ENCODE measurements at regions not wholly inside any gene's neighbourhood (a gene's known extent, or its start where the extent isn't known, plus 50 kb on each side); places are given as distances from the start of the nearest gene placed in this dataset.

- TF ChIP-seq ELF1 (IDR thresholded peaks at IDR 0.05; ENCODE audit: borderline replicate concordance, low read depth) = no peak
- TF ChIP-seq POLR2A (IDR thresholded peaks at IDR 0.05; ENCODE audit: borderline replicate concordance, extremely low read depth, insufficient read depth, insufficient read length) = no peak
Observed at GRCh38 chr2:20139407-20140172, 85.3 kb downstream of the SDC1 start (continued).

GRCh38 chr2:20138696-20139095 lies 86.2 kb downstream of the SDC1 start:
- Histone ChIP-seq H3K9ac (ENCODE audit: low read length) (no peak overlapping the region), H4K20me1 (ENCODE audit: insufficient read depth) (no peaks in the 10 kb centered on the region), H3K4me3 (replicated peaks in 1 of 2; ENCODE audit: low read depth in 1 of 2, low read length in 2 of 2) (no peak overlapping the region), H3K79me2 (ENCODE audit: insufficient read depth, low read length) (no peaks in the 10 kb centered on the region), H3K27me3 (ENCODE audit: insufficient read depth, low read length) (no peaks in the 10 kb centered on the region), H2AFZ (ENCODE audit: low read depth, low read length, poor library complexity, severe bottlenecking) (no peak overlapping the region), H3K27ac (ENCODE audit: low read depth, low read length) (no peak overlapping the region), H3K4me1 (ENCODE audit: control insufficient read depth in 1 of 2, insufficient read depth in 2 of 2, low read length in 2 of 2) (peaks cover 0 to 29% of the 10 kb centered on the region in 2 experiments; a peak in 3 of 4 replicates), H3K36me3 (ENCODE audit: control insufficient read depth in 1 of 2, insufficient read depth in 2 of 2, low read length in 2 of 2) (no peaks in the 10 kb centered on the region), H3K4me2 (ENCODE audit: low read length) (no peak overlapping the region), H3K9me2 (ENCODE audit: insufficient read depth) (no peaks in the 10 kb centered on the region), H3K9me3 (ENCODE audit: control insufficient read depth in 1 of 2, insufficient read depth in 1 of 2, low read depth in 1 of 2, low read length in 2 of 2) (no peaks in the 10 kb centered on the region)
- no peak for TF ChIP-seq ZBTB33 (IDR thresholded peaks at IDR 0.05; ENCODE audit: extremely low read depth, insufficient replicate concordance, low read length)
- TF ChIP-seq EZH2 (IDR thresholded peaks at IDR 0.05) = no peak
- no peak for TF ChIP-seq CBX3 (IDR thresholded peaks at IDR 0.05; ENCODE audit: low read depth)
- TF ChIP-seq, protein P1, sequence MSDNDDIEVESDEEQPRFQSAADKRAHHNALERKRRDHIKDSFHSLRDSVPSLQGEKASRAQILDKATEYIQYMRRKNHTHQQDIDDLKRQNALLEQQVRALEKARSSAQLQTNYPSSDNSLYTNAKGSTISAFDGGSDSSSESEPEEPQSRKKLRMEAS (IDR thresholded peaks at IDR 0.05) = no peak
- TF ChIP-seq EGR1 (IDR thresholded peaks at IDR 0.05; ENCODE audit: low read depth) = no peak
- TF ChIP-seq, protein P2, sequence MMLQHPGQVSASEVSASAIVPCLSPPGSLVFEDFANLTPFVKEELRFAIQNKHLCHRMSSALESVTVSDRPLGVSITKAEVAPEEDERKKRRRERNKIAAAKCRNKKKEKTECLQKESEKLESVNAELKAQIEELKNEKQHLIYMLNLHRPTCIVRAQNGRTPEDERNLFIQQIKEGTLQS (IDR thresholded peaks at IDR 0.05) = no peak
- TF ChIP-seq, protein P3, sequence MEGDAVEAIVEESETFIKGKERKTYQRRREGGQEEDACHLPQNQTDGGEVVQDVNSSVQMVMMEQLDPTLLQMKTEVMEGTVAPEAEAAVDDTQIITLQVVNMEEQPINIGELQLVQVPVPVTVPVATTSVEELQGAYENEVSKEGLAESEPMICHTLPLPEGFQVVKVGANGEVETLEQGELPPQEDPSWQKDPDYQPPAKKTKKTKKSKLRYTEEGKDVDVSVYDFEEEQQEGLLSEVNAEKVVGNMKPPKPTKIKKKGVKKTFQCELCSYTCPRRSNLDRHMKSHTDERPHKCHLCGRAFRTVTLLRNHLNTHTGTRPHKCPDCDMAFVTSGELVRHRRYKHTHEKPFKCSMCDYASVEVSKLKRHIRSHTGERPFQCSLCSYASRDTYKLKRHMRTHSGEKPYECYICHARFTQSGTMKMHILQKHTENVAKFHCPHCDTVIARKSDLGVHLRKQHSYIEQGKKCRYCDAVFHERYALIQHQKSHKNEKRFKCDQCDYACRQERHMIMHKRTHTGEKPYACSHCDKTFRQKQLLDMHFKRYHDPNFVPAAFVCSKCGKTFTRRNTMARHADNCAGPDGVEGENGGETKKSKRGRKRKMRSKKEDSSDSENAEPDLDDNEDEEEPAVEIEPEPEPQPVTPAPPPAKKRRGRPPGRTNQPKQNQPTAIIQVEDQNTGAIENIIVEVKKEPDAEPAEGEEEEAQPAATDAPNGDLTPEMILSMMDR (IDR thresholded peaks at IDR 0.05 in 2 of 3, conservative IDR thresholded peaks at IDR 0.05 in 1 of 3; ENCODE audit: borderline replicate concordance in 1 of 3, insufficient read depth in 1 of 3, low read depth in 2 of 3, low read length in 2 of 3) = no peak
- no peak for TF ChIP-seq SP1 (IDR thresholded peaks at IDR 0.05; ENCODE audit: low read depth)
- TF ChIP-seq SRF (IDR thresholded peaks at IDR 0.05; ENCODE audit: low read depth) = no peak
- TF ChIP-seq JUND (IDR thresholded peaks at IDR 0.05) = no peak
- TF ChIP-seq ZNF274 (IDR thresholded peaks at IDR 0.05; ENCODE audit: low read depth, low read length) = no peak
- TF ChIP-seq ZFX (IDR thresholded peaks at IDR 0.05) = no peak
- no peak for TF ChIP-seq CEBPB (IDR thresholded peaks at IDR 0.05; ENCODE audit: low read depth)
- no peak for TF ChIP-seq ELF1 (IDR thresholded peaks at IDR 0.05; ENCODE audit: borderline replicate concordance, low read depth)
- TF ChIP-seq POLR2A (IDR thresholded peaks at IDR 0.05; ENCODE audit: borderline replicate concordance, extremely low read depth, insufficient read depth, insufficient read length) = no peak
- TF ChIP-seq FOSL1 (IDR thresholded peaks at IDR 0.05; ENCODE audit: low read depth) = no peak
- no peak for TF ChIP-seq TCF7L2 (IDR thresholded peaks at IDR 0.05; ENCODE audit: borderline replicate concordance, extremely low read depth, insufficient read depth, insufficient read length)
- no peak for TF ChIP-seq YY1 (IDR thresholded peaks at IDR 0.05; ENCODE audit: extremely low read depth, insufficient replicate concordance, low read depth, low read length)
- TF ChIP-seq RAD21 (IDR thresholded peaks at IDR 0.05; ENCODE audit: low read depth) = no peak
- no peak for TF ChIP-seq SIN3A (IDR thresholded peaks at IDR 0.05; ENCODE audit: low read depth)
- no peak for ATAC-seq
- no peak for DNase-seq (ENCODE audit: low read depth, low spot score)
- ChIA-PET RAD21 (ENCODE audit: low non-redundant PET in 1 of 2, low total read pairs in 2 of 2, uncharacterized antibody in 2 of 2, unreplicated experiment in 2 of 2) (no interaction called here), POLR2A (no interaction called here), CTCF (interaction anchor here (1.1 kb wide), 1 partner anchor 152 kb away, joined by 3 read pairs; no protein-coding TSS in a partner anchor)
- intact Hi-C loops (cut with micrococcal nuclease) = loop anchor here (5.0 kb wide), 1 partner anchor 84 kb away; no protein-coding TSS in a partner anchor
- no TSS peak for BruUV-seq (replicated peaks)
